ENCODE measurements at regions not wholly inside any gene's neighbourhood (a gene's known extent, or its start where the extent isn't known, plus 50 kb on each side); places are given as distances from the start of the nearest gene placed in this dataset.

DNA sequence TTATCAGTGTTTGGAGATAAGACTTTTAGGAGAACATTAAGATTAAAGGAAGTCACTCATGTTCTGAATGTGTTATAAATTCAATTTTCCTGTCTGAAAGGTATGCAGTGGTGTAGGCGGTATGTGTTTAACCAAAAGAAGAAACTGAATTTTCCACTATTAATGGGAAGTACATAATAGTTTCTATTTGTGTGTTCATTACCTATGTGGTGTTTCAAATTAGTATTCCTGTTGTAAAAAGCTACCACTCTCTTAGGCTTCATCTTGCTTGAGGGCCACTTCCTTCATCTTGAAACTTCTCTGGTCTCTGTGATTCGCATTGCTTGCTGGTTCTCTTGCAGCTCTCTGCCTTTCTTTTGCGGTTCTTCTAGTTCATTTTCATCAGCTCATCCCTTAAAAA lies 123.4 kb downstream of the HLX start:
- no peak for TF ChIP-seq CTCF (IDR thresholded peaks at IDR 0.05; ENCODE audit: borderline replicate concordance, extremely low read depth, insufficient read depth)
- no peak overlapping the region for H3K27ac ChIP-seq (ENCODE audit: low read depth in 2 of 2, low read length in 2 of 2)
- no peaks in the 10 kb centered on the region for H3K9me3 ChIP-seq (ENCODE audit: control insufficient read depth in 2 of 3, insufficient read depth in 1 of 3, low read length in 3 of 3)
- intact Hi-C loops (cut with DNase I), result no loop called here
- DNase-seq, result no peak
- no peak overlapping the region for H3K4me3 ChIP-seq (ENCODE audit: low read length in 3 of 3)
- no peaks in the 10 kb centered on the region for H3K27me3 ChIP-seq (ENCODE audit: control insufficient read depth, insufficient read depth, low read length)
- no peaks in the 10 kb centered on the region for H3K4me1 ChIP-seq (ENCODE audit: control insufficient read depth in 2 of 3, insufficient read depth in 2 of 3, low read depth in 1 of 3, low read length in 3 of 3)
- no peak for FAIRE-seq
- H3K9ac ChIP-seq (ENCODE audit: low read length in 3 of 3), result no peak overlapping the region
- H3K36me3 ChIP-seq (ENCODE audit: control insufficient read depth in 2 of 3, insufficient read depth in 3 of 3, low read length in 3 of 3), result no peaks in the 10 kb centered on the region

- Histone ChIP-seq H3K4me3 (ENCODE audit: low read length in 3 of 3) (no peak overlapping the region), H3K9me3 (ENCODE audit: control insufficient read depth in 2 of 3, insufficient read depth in 1 of 3, low read length in 3 of 3) (no peaks in the 10 kb centered on the region), H3K36me3 (ENCODE audit: control insufficient read depth in 2 of 3, insufficient read depth in 3 of 3, low read length in 3 of 3) (no peaks in the 10 kb centered on the region), H3K27me3 (ENCODE audit: control insufficient read depth, insufficient read depth, low read length) (no peaks in the 10 kb centered on the region), H3K9ac (ENCODE audit: low read length in 3 of 3) (no peak overlapping the region), H3K4me1 (ENCODE audit: control insufficient read depth in 2 of 3, insufficient read depth in 2 of 3, low read depth in 1 of 3, low read length in 3 of 3) (no peaks in the 10 kb centered on the region), H3K27ac (ENCODE audit: low read depth in 2 of 2, low read length in 2 of 2) (no peak overlapping the region)
- FAIRE-seq, result no peak
- no peak for DNase-seq
- intact Hi-C loops (cut with DNase I), result no loop called here
- no peak for TF ChIP-seq CTCF (IDR thresholded peaks at IDR 0.05; ENCODE audit: borderline replicate concordance, extremely low read depth, insufficient read depth)
Measured at GRCh38 chr1:221011145-221011544, 131.9 kb downstream of the HLX start.

DNA sequence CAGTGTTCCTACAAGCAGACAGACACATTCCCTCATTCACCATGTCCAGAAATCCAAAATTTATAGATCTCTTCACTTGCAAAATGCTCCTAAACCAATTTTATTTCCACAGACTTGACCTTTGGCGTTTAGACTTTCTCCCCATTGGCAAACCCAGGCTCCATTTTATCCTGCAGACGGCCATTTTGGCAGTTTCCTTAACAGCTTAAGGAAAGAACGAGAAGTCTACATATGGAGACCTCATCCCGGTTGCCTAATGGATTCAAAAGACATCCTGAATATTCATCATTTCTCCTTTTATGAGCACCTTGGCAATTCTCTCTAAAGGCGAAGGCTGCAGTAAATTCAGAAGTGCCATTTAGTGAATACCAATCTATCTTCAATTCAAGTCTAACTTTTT lies 132.9 kb downstream of the HLX start:
- no peaks in the 10 kb centered on the region for H3K4me1 ChIP-seq (ENCODE audit: control insufficient read depth in 2 of 3, insufficient read depth in 2 of 3, low read depth in 1 of 3, low read length in 3 of 3)
- intact Hi-C loops (cut with DNase I), result no loop called here
- no peak for FAIRE-seq
- H3K9ac ChIP-seq (ENCODE audit: low read length in 3 of 3), result no peak overlapping the region
- no peaks in the 10 kb centered on the region for H3K36me3 ChIP-seq (ENCODE audit: control insufficient read depth in 2 of 3, insufficient read depth in 3 of 3, low read length in 3 of 3)
- H3K9me3 ChIP-seq (ENCODE audit: control insufficient read depth in 2 of 3, insufficient read depth in 1 of 3, low read length in 3 of 3), result no peaks in the 10 kb centered on the region
- TF ChIP-seq CTCF (IDR thresholded peaks at IDR 0.05; ENCODE audit: borderline replicate concordance, extremely low read depth, insufficient read depth), result no peak
- DNase-seq, result no peak
- no peak overlapping the region for H3K4me3 ChIP-seq (ENCODE audit: low read length in 3 of 3)
- no peaks in the 10 kb centered on the region for H3K27me3 ChIP-seq (ENCODE audit: control insufficient read depth, insufficient read depth, low read length)
- H3K27ac ChIP-seq (ENCODE audit: low read depth in 2 of 2, low read length in 2 of 2), result no peak overlapping the region
